Fibroblast of lung (primary cell): ENCODE measurements at regions not wholly inside any gene's neighbourhood (a gene's known extent, or its start where the extent isn't known, plus 50 kb on each side); places are given as distances from the start of the nearest gene placed in this dataset.
"Not testable (repeated sequence)": the region's sequence is repeated elsewhere in the genome, so short reads cannot be mapped to it uniquely, and the experiment has no call there.

Source experiments
- DNase-seq, 2 donors: peaks; one replicate each; pipeline versions ENCODE4 v3.0.0 to v3.0.0-alpha.2; 2010; ENCODE audit warnings: low read depth in 2 of 2
- H2AFZ ChIP-seq: 2 replicates; pipeline ENCODE4 v1.5.1; 2012; ENCODE audit warnings: low read length, control low read depth, inconsistent platforms
- H3K27ac ChIP-seq: 2 replicates; pipeline ENCODE4 v1.5.1; 2011; ENCODE audit warnings: low read length, control low read depth; ENCODE audit not compliant: insufficient read depth
- H3K27me3 ChIP-seq: 2 replicates; pipeline ENCODE4 v1.5.1; 2011; ENCODE audit warnings: mild to moderate bottlenecking, low read length; ENCODE audit not compliant: control insufficient read depth, insufficient read depth
- H3K36me3 ChIP-seq: 2 replicates; pipeline ENCODE4 v1.5.1; 2011; ENCODE audit warnings: low read length; ENCODE audit not compliant: control insufficient read depth, insufficient read depth
- H3K4me1 ChIP-seq: 2 replicates; pipeline ENCODE4 v1.5.1; 2011; ENCODE audit warnings: low read length; ENCODE audit not compliant: control insufficient read depth, insufficient read depth; ENCODE audit errors: extremely low read depth
- H3K4me2 ChIP-seq: 2 replicates; pipeline ENCODE4 v1.5.1; 2011; ENCODE audit warnings: low read length, control low read depth; ENCODE audit not compliant: insufficient read depth; ENCODE audit errors: extremely low read depth
- H3K4me3 ChIP-seq, 4 experiments: fragments of 200-600 bp in 1 of 4; sonication (generic) in 1 of 4; replicated peaks in 1 of 4; 2 replicates each; pipeline ENCODE4 v1.5.1; 2011 to 2016; ENCODE audit warnings: low read length in 4 of 4, low read depth in 3 of 4, mild to moderate bottlenecking in 3 of 4, control low read depth in 2 of 4, inconsistent platforms in 1 of 4, mixed read lengths in 1 of 4; ENCODE audit not compliant: insufficient read depth in 1 of 4; ENCODE audit errors: control extremely low read depth in 1 of 4
- H3K79me2 ChIP-seq: 2 replicates; pipeline ENCODE4 v1.5.1; 2012; ENCODE audit warnings: mild to moderate bottlenecking, low read length, inconsistent platforms; ENCODE audit not compliant: control insufficient read depth, insufficient read depth
- H3K9ac ChIP-seq: 2 replicates; pipeline ENCODE4 v1.5.1; 2011; ENCODE audit warnings: mild to moderate bottlenecking, low read length, control low read depth; ENCODE audit not compliant: insufficient read depth
- H3K9me3 ChIP-seq: 2 replicates; pipeline ENCODE4 v1.5.1; 2012; ENCODE audit warnings: low read depth, low read length; ENCODE audit not compliant: control insufficient read depth, insufficient read depth
- H4K20me1 ChIP-seq: 2 replicates; pipeline ENCODE4 v1.5.1; 2011; ENCODE audit warnings: low read length; ENCODE audit not compliant: control insufficient read depth, insufficient read depth; ENCODE audit errors: extremely low read depth
- EZH2 ChIP-seq: IDR thresholded peaks from 2 replicates; pipeline ENCODE4 v1.5.1; 2012; ENCODE audit warnings: low read length, control low read depth, mild to moderate bottlenecking; ENCODE audit errors: missing control alignments
- TF ChIP-seq, protein P1 (sequence below), 2 donors: IDR thresholded peaks in 1 of 2; conservative IDR thresholded peaks in 1 of 2; 1 replicate in 1 of 2; 2 replicates in 1 of 2; pipeline ENCODE4 v1.5.1; 2011 to 2012; ENCODE audit warnings: low read length in 2 of 2, control low read depth in 1 of 2, inconsistent platforms in 1 of 2, low read depth in 1 of 2, mild to moderate bottlenecking in 1 of 2

DNA sequence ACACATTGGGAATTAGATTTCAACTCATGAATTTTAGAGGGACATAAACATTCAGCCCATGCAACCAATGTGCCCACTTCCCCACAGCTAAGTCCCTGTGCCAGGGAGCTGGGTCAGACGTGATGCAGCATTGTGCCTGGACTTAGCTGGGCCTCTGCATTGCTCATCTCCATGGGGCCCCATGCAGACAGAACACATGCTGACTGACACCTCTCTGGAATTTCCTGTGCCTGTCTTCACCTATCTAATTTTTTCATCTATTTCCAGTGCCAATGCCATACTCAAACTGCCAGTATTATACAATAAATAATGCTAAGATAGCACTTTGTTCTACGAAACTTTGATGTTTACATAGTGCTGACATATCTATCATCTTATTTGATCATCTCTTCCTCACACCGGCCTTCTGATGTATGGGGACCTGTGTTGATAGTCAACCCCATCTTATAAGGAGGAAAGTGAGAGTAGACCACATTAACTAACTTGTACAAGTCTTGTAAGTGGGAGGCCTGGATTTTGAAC is 92.2 kb downstream of the CDC42EP3 start:
- Histone ChIP-seq H3K4me3 (no peak overlapping the region), H3K27me3 (no peaks in the 10 kb centered on the region), H3K4me2 (no peak overlapping the region), H4K20me1 (no peaks in the 10 kb centered on the region), H3K9ac (no peak overlapping the region), H2AFZ (no peak overlapping the region), H3K36me3 (no peaks in the 10 kb centered on the region), H3K9me3 (no peaks in the 10 kb centered on the region), H3K4me1 (peaks cover 10% of the 10 kb centered on the region), H3K79me2 (no peaks in the 10 kb centered on the region), H3K27ac (no peak overlapping the region)
- no peak for DNase-seq
- TF ChIP-seq EZH2, result no peak
- TF ChIP-seq, protein P1, sequence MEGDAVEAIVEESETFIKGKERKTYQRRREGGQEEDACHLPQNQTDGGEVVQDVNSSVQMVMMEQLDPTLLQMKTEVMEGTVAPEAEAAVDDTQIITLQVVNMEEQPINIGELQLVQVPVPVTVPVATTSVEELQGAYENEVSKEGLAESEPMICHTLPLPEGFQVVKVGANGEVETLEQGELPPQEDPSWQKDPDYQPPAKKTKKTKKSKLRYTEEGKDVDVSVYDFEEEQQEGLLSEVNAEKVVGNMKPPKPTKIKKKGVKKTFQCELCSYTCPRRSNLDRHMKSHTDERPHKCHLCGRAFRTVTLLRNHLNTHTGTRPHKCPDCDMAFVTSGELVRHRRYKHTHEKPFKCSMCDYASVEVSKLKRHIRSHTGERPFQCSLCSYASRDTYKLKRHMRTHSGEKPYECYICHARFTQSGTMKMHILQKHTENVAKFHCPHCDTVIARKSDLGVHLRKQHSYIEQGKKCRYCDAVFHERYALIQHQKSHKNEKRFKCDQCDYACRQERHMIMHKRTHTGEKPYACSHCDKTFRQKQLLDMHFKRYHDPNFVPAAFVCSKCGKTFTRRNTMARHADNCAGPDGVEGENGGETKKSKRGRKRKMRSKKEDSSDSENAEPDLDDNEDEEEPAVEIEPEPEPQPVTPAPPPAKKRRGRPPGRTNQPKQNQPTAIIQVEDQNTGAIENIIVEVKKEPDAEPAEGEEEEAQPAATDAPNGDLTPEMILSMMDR (conservative IDR thresholded peaks at IDR 0.05 in 1 of 2, IDR thresholded peaks at IDR 0.05 in 1 of 2; ENCODE audit: low read depth in 1 of 2, low read length in 2 of 2), result no peak

DNA sequence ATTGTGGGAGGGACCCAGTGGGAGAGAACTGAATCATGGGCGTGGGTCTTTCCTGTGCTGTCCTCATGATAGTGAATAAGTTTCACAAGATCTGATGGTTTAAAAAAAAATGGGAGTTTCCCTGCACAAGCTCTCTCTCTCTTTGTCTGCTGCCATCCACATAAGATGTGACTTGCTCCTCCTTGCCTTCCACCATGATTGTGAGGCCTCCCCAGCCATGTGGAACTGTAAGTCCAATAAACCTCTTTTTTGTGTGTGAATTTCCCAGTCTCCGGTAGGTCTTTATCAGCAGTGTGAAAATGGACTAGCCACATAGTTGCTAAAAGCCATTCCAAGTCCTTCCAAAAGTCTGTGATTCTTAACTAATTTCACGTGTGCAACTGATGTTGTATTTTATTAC is 91.5 kb downstream of the CDC42EP3 start:
- not testable (repeated sequence) for H3K36me3 ChIP-seq, H3K27me3 ChIP-seq, H2AFZ ChIP-seq, DNase-seq, H3K4me2 ChIP-seq, H3K79me2 ChIP-seq, H3K9ac ChIP-seq, H3K4me3 ChIP-seq, H3K27ac ChIP-seq, H4K20me1 ChIP-seq, H3K9me3 ChIP-seq
- peaks cover 15% of the 10 kb centered on the region for H3K4me1 ChIP-seq

DNA sequence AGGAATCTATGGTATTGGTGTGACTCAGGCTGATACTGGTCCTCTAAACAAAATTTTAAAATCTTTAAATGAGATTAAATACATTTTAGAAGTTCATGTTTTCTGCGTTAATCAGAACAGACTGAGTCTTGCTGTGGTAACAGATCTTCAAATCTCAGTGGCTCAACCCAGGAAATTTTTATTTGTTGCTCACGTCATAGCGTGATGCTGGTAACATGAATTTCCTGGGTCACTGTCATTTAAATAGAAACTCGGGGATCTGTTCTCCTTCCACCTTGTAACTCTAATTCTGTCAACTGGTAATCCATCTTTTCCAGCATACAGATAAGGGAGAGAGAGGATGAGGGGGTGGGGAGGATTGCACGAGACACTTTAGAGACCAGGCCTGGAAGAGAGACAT is 90.0 kb downstream of the CDC42EP3 start:
- H3K4me3 ChIP-seq, result no peak overlapping the region
- peaks cover 26% of the 10 kb centered on the region for H3K4me1 ChIP-seq
- H3K79me2 ChIP-seq, result no peaks in the 10 kb centered on the region
- H3K27ac ChIP-seq, result no peak overlapping the region
- no peaks in the 10 kb centered on the region for H4K20me1 ChIP-seq
- H3K27me3 ChIP-seq, result no peaks in the 10 kb centered on the region
- no peak overlapping the region for H2AFZ ChIP-seq
- TF ChIP-seq, protein P1 (conservative IDR thresholded peaks at IDR 0.05 in 1 of 2, IDR thresholded peaks at IDR 0.05 in 1 of 2; ENCODE audit: low read depth in 1 of 2, low read length in 2 of 2), result no peak
- no peak for TF ChIP-seq EZH2
- no peaks in the 10 kb centered on the region for H3K9me3 ChIP-seq
- H3K9ac ChIP-seq, result no peak overlapping the region
- no peaks in the 10 kb centered on the region for H3K36me3 ChIP-seq
- no peak overlapping the region for H3K4me2 ChIP-seq
- no peak for DNase-seq
